ENCODE measurements at regions not wholly inside any gene's neighbourhood (a gene's known extent, or its start where the extent isn't known, plus 50 kb on each side); places are given as distances from the start of the nearest gene placed in this dataset.

GRCh38 chr14:45705940-45706534 lies 453.0 kb upstream of the MIS18BP1 start:
- no peak overlapping the region for H3K4me3 Mint-ChIP-seq
- Histone ChIP-seq H3K79me2 (ENCODE audit: insufficient read depth, low read length) (no peaks in the 10 kb centered on the region), H3K4me3 (replicated peaks in 1 of 3; ENCODE audit: low read depth in 2 of 3, low read length in 3 of 3) (no peak overlapping the region), H2AFZ (ENCODE audit: insufficient read depth, low read depth, low read length, poor library complexity, severe bottlenecking) (no peak overlapping the region), H3K9ac (ENCODE audit: insufficient read depth, low read length, poor library complexity, severe bottlenecking) (no peak overlapping the region), H3K27ac (ENCODE audit: low read depth in 1 of 2, low read length in 2 of 2) (no peak overlapping the region), H3K36me3 (replicated peaks in 1 of 2; ENCODE audit: control insufficient read depth in 1 of 2, insufficient read depth in 2 of 2, low read length in 2 of 2) (no peaks in the 10 kb centered on the region), H3K9me3 (replicated peaks in 1 of 2; ENCODE audit: control insufficient read depth in 1 of 2, insufficient read depth in 1 of 2, low read length in 2 of 2) (peaks cover 0 to 4% of the 10 kb centered on the region in 2 donors), H3K4me1 (ENCODE audit: control insufficient read depth in 1 of 2, insufficient read depth in 2 of 2, low read length in 2 of 2) (no peaks in the 10 kb centered on the region), H3K4me2 (replicated peaks; ENCODE audit: extremely low read depth, low read length, poor library complexity, severe bottlenecking) (no peak overlapping the region), H4K20me1 (ENCODE audit: insufficient read depth, low read length) (no peaks in the 10 kb centered on the region), H3K27me3 (ENCODE audit: control insufficient read depth in 2 of 2, insufficient read depth in 2 of 2, low read length in 2 of 2) (no peaks in the 10 kb centered on the region)
- TF ChIP-seq CTCF (IDR thresholded peaks at IDR 0.05): no peak
- H3K9me3 Mint-ChIP-seq: peaks cover 0 to 9% (median 2%) of the 10 kb centered on the region in 7 donors
- no peaks in the 10 kb centered on the region for H3K4me1 Mint-ChIP-seq
- intact Hi-C loops (cut with micrococcal nuclease): no loop called here
- no peaks in the 10 kb centered on the region for H3K36me3 Mint-ChIP-seq
- 93% methylated on average over 3 of the region's 7 CpGs for WGBS (ENCODE audit: insufficient coverage)
- DNase-seq: no peak
- H3K27me3 Mint-ChIP-seq (ENCODE audit: low read depth in 3 of 3): no peaks in the 10 kb centered on the region
- H3K27ac Mint-ChIP-seq: no peak overlapping the region

- no peaks in the 10 kb centered on the region for H4K20me1 ChIP-seq (ENCODE audit: insufficient read depth, low read length)
- no peaks in the 10 kb centered on the region for H3K27me3 ChIP-seq (ENCODE audit: control insufficient read depth in 2 of 2, insufficient read depth in 2 of 2, low read length in 2 of 2)
- Mint-ChIP-seq H3K27me3 (ENCODE audit: low read depth in 3 of 3) (no peaks in the 10 kb centered on the region), H3K36me3 (no peaks in the 10 kb centered on the region), H3K27ac (no peak overlapping the region), H3K4me3 (no peak overlapping the region), H3K9me3 (peaks cover 0 to 3% (median 2%) of the 10 kb centered on the region in 7 donors), H3K4me1 (no peaks in the 10 kb centered on the region)
- no peak overlapping the region for H3K9ac ChIP-seq (ENCODE audit: insufficient read depth, low read length, poor library complexity, severe bottlenecking)
- no peaks in the 10 kb centered on the region for H3K9me3 ChIP-seq (replicated peaks in 1 of 2; ENCODE audit: control insufficient read depth in 1 of 2, insufficient read depth in 1 of 2, low read length in 2 of 2)
- H3K4me2 ChIP-seq (replicated peaks; ENCODE audit: extremely low read depth, low read length, poor library complexity, severe bottlenecking): no peak overlapping the region
- WGBS (ENCODE audit: insufficient coverage): 67% methylated on average over 4 of the region's 5 CpGs
- no peaks in the 10 kb centered on the region for H3K4me1 ChIP-seq (ENCODE audit: control insufficient read depth in 1 of 2, insufficient read depth in 2 of 2, low read length in 2 of 2)
- H2AFZ ChIP-seq (ENCODE audit: insufficient read depth, low read depth, low read length, poor library complexity, severe bottlenecking): no peak overlapping the region
- no peak for DNase-seq
- no peak overlapping the region for H3K4me3 ChIP-seq (replicated peaks in 1 of 3; ENCODE audit: low read depth in 2 of 3, low read length in 3 of 3)
- H3K27ac ChIP-seq (ENCODE audit: low read depth in 1 of 2, low read length in 2 of 2): no peak overlapping the region
- intact Hi-C loops (cut with micrococcal nuclease): no loop called here
- no peaks in the 10 kb centered on the region for H3K36me3 ChIP-seq (replicated peaks in 1 of 2; ENCODE audit: control insufficient read depth in 1 of 2, insufficient read depth in 2 of 2, low read length in 2 of 2)
- H3K79me2 ChIP-seq (ENCODE audit: insufficient read depth, low read length): no peaks in the 10 kb centered on the region
- no peak for TF ChIP-seq CTCF (IDR thresholded peaks at IDR 0.05)
These were observed 446.5 kb upstream of the MIS18BP1 start for GRCh38 chr14:45699471-45699870.

All from CD14-positive monocyte (primary cell).